ENCODE measurements at regions not wholly inside any gene's neighbourhood (a gene's known extent, or its start where the extent isn't known, plus 50 kb on each side); places are given as distances from the start of the nearest gene placed in this dataset.

- TF ChIP-seq CTCF (IDR thresholded peaks at IDR 0.05) (no peak), POLR2A (IDR thresholded peaks at IDR 0.05) (no peak)
Measured at GRCh38 chr2:38174646-38175423, 98.9 kb upstream of the CYP1B1 start.

All from right lobe of liver (tissue), 4 donors.